ENCODE measurements at regions not wholly inside any gene's neighbourhood (a gene's known extent, or its start where the extent isn't known, plus 50 kb on each side); places are given as distances from the start of the nearest gene placed in this dataset.

- DNase-seq: no peak
These were observed 922.6 kb downstream of the TUSC7 start for GRCh38 chr3:117632191-117632590.

DNA sequence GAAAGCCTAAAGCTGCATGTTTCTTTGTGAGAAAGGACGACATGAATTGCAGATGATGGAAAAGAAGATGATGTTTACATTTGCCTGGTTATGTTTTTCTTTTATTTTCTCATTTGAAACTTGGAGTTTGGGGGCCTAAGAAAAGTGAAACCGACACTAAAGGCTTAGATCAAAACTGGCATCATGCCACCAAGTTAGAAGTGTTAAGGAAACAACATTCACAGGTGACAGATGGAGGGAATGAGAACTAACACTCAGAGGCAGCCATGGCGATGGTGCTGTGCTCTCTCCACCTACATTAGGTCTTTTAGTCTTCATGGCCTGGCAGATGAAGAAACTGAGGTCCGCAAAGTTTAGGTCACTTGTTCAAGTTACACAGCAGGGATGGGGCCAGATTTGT lies 923.6 kb downstream of the TUSC7 start:
- DNase-seq: no peak

DNA sequence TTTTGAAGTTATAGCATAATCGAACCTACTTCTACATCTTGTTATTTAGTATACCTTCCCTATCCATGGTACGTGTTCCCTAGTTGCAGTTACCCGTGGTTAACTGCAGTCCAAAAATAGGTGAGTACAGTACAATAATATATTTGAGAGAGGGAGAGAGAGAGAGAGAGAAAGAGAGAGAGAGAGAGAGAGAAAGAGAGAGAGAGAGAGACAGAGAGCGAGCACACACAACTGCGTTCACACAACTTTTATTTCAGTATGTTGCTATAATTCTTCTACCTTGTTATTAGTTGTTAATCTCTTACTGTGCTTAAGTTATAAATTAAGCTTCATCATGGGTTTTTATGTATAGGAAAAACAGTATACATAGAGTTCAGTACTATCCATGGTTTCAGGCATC lies 928.1 kb downstream of the TUSC7 start:
- no peak for DNase-seq

- DNase-seq: no peak
These were observed 934.6 kb downstream of the TUSC7 start for GRCh38 chr3:117644203-117644602.

DNA sequence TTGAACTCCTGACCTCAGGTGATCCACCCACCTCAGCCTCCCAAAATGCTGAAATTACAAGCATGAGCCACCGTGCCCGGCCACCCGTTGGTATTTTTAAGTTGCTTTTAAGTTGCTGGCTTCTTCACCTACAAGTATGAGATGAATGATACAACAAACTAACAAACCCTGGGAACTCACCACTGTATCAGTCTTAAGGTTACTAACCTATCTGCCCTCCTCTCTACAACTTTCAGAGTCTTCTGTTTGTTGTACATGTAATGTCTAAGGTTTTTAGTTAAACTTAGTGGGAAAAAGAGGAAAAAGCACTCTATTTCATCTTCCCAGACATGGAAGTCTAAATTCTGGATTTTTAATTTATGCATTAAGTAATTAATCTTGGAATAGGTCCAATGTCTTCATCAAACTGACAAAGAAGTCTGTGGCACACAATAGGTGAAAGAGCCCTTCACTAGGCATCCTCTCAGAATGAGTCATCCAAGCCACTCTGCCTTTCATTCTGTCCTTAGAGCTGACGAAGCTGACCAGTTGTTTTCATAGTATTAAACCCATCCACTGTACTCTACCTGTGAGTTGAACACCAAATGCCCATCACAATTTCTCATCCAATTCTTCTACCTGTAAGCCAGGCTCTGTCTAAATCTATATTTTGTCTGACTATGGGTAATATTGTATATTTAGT lies 936.1 kb downstream of the TUSC7 start:
- no peak for DNase-seq

- no peak for DNase-seq
These were observed 937.9 kb downstream of the TUSC7 start for GRCh38 chr3:117647435-117647834.

GRCh38 chr3:117651246-117651645 lies 941.7 kb downstream of the TUSC7 start:
- no peak for DNase-seq

DNA sequence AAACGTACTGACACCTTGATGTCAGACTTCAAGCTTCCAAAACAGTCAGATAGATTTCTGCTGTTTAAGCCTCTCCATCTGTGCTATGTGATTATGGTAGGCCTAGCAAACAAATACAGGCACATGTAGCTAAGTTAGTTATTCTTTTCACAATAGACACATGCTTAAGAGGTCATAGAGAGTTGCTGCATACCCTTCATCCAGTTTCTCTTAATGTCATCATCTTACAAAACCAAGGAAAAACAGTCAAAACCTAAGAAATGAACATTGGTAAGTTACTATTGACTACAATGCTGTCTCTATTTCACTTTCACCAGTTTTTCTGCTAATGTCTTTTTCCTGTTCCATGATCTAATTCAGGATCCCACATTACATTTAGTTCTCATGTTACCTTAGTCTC lies 946.8 kb downstream of the TUSC7 start:
- DNase-seq: no peak

DNA sequence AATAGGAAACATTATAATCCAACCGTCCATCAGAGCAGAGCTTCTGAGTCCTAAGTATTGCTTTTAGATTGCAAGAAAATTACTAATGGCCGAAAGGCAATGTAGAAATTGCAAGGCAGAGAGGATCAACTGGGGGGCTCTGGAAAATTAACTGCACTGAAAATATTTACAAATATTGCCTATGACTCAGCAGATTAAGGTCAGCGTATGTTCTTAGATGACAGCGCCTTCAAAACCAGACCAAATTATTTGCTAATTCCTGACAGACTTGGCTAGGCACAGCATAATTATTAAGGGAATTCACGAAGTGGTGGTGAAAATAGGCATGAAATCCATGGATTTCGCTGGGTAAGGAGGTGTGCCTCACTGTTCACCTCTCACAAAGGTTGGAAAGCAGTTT lies 947.7 kb downstream of the TUSC7 start:
- no peak for DNase-seq

DNA sequence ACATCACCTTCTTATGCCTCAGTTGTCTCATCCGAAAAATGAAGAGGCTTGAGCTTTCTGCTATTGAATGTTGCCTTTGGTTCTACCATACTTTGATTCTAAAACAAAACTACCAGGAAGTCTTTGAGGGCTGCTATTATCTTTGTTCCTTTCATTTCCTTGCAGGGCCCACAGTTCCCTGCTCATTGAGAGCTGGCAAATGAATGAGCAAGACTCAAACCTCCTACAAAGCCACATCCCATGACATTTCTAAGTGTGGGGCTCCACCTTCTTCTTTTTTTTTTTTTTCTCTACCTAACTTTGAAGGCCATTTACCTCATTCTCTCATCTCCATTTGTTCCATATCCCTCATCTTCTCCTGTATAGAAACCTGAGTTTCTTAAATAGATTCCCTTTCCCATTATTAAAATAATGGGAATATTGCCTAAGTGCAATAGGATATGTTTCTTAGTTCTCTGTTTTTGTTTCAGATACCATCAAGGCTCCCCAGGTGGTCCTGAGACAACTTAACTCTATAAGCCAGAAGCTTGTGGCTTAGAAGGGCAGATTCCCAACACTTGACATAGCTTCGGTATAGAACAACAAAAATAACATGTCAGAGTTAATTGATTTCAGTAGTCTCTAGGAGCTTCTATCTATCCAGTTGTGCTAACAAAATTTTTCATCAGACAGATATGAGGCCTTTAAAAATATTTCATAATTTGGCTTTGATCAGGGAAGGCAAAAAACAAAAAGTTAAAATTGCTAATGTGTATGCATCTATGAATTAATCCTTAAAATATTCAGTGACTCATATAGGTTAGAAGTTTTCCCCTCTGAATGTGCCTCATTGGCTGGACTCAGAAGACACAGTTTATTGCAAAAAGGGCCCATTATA lies 951.6 kb downstream of the TUSC7 start:
- DNase-seq: no peak

GRCh38 chr3:117661818-117662095 lies 952.2 kb downstream of the TUSC7 start:
- no peak for DNase-seq

DNA sequence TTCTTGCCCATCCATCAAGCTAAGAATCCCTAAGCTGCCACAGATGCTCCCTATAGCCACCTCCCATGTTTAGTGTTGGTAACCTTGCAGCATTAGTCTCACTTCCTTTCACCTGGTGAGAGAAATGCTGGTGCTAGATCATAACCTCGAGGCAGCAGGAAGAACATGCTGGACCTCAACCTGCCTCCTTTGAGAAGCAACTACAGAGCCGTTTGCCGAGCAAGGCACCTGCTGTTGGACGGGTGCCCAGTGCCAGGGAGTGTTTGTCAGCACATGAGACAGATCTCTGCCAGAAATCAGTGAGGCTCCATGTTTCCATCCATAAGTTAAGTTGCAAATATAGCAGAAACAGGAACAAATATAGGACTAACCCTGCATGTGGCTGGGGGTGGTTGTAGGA lies 955.7 kb downstream of the TUSC7 start:
- no peak for DNase-seq

DNA sequence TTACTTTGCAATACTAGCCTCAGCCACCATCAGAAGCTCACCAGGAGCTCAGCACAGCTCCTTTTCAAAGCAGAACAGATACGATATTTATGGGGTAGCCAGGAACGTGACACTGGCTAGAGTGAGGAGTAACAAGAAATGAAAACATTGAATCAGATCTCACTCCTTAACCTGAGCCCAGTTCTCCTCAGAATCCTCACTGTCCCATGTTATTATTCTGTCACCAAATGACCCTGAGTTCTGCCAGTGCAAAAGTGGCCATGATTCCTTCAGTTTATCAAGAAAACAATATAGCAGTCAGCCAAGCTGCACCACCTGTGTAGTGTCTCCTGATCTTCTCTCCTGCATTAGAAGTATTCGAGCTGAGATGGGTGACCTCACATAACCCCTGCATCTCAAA lies 956.7 kb downstream of the TUSC7 start:
- no peak for DNase-seq

DNA sequence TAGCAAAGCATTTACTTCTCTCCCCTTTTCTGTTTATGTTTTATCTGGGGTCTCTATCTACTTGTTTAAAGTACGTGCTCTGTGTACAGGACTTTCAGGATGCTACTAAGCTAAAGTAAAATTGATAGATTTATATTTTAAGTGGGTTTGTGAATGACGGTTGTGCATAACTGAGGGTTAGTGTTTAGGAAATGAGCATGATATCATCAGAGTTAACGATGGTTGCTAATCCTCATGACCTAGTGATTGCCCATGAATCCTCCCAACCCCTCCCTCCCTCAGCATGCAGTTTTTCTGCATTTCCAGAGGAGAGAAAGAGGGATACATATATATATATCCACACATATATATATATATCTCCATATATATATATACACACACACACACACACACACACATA lies 957.2 kb downstream of the TUSC7 start:
- no peak for DNase-seq

- DNase-seq: no peak
These were observed 960.2 kb downstream of the TUSC7 start for GRCh38 chr3:117669774-117670173.

DNA sequence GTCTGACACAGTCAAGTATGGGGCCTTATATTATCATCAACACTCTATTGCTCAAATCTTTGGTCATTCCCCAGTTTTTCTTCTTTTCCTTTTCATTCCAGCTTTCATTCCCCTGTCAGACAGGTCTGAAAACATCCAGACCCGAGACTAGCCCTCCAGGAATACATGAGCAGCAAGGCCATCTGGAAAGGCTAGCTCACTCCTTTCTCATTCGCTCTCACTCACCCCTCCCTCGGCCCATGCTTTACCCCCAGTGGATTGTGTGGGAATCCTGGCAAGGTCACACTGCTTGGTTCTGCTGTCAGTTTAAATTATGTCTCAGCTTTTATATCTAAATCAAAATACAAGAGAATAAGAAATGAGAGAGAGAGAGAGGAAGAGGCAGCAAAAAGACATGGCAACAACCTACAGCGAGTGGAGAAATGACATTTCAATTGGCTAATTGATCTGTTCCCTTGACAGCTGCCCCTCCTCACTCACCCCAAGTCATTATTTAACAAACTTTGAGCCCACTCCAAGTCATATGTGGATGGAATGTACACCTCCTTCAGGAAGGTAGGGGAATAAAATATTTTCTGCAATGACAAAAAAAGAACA lies 962.2 kb downstream of the TUSC7 start:
- no peak for DNase-seq

- DNase-seq: no peak
These were observed 964.7 kb downstream of the TUSC7 start for GRCh38 chr3:117674321-117674720.

GRCh38 chr3:117681619-117682018 lies 972.0 kb downstream of the TUSC7 start:
- no peak for DNase-seq

GRCh38 chr3:117687096-117687495 lies 977.5 kb downstream of the TUSC7 start:
- DNase-seq: no peak

DNA sequence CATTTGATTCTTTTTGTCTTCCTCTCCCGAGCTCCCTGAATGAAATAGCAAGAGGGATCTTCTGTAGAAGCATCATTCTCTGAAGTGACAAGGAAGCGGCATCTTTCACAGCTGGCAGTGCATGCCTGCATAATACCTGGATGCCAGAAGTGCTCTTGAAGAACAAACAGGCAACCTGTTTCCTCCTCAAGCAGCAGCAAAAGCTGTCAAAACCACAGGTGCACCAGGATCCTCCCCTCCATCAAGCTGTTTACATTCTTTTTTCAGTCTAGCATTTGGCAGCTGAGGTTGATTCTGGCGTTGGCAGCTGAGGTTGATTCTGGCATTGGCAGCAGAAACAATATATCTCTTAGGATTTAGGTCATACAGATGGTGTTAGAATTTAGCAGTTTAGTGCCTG lies 979.0 kb downstream of the TUSC7 start:
- DNase-seq: no peak

- no peak for DNase-seq
These were observed 981.9 kb downstream of the TUSC7 start for GRCh38 chr3:117691526-117691925.

GRCh38 chr3:117692416-117692995 lies 982.9 kb downstream of the TUSC7 start:
- no peak for DNase-seq

DNA sequence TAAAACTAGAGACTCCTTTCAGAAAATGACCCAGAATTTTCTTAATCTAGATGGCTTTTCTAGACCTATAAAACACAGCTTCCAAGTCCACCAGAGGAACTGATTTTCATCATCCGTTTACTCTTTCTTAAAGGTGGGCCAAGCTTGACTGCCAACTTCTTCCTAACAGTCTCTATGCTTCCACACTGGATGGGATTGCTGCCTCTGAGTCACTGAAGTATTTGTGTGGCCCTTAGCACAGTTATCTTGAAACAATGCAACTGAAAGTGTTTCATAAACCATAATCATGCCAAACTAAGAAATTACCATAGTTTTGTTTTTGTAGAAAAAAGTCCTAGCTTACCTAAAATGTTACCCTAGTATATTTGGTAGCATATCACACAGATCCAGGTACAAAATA lies 985.7 kb downstream of the TUSC7 start:
- DNase-seq: no peak

All from activated T-cell treated with anti-CD3 and anti-CD28 coated beads, Interleukin-2, amount 50 U/mL, for 48 hours (primary cell).